GM23338 (cell line): ENCODE measurements at regions not wholly inside any gene's neighbourhood (a gene's known extent, or its start where the extent isn't known, plus 50 kb on each side); places are given as distances from the start of the nearest gene placed in this dataset.

Experiments used
- ATAC-seq: fragments of 200-7000 bp; cut with Tn5 transposase; 3 replicates; pipeline ENCODE4 v1.9.1; 2020
- DNase-seq: peaks from one replicate; pipeline ENCODE4 v3.0.0-alpha.2; 2015; ENCODE audit warnings: low spot score
- H2AFZ ChIP-seq: fragments of 200-600 bp; sonication (generic); 2 replicates; pipeline ENCODE4 v1.8.0; 2016; ENCODE audit warnings: antibody characterized with exemption, mild to moderate bottlenecking, moderate library complexity
- H3F3A ChIP-seq: fragments of 200-600 bp; sonication (generic); replicated peaks from 2 replicates; pipeline ENCODE4 v1.8.0; 2017; ENCODE audit warnings: antibody characterized with exemption, mixed run types, low read depth
- H3K27ac ChIP-seq: fragments of 200-600 bp; sonication (generic); 2 replicates; pipeline ENCODE4 v1.6.1; 2016; ENCODE audit warnings: low read depth
- H3K27me3 ChIP-seq: fragments of 200-600 bp; sonication (generic); 2 replicates; pipeline ENCODE4 v1.8.0; 2016; ENCODE audit warnings: mild to moderate bottlenecking, mixed run types, moderate library complexity; ENCODE audit not compliant: insufficient read depth
- H3K36me3 ChIP-seq: fragments of 200-600 bp; sonication (generic); 2 replicates; pipeline ENCODE4 v1.8.0; 2016; ENCODE audit warnings: mild to moderate bottlenecking; ENCODE audit not compliant: insufficient read depth
- H3K4me1 ChIP-seq: fragments of 200-600 bp; sonication (generic); 2 replicates; pipeline ENCODE4 v1.8.0; 2016; ENCODE audit warnings: mild to moderate bottlenecking, moderate library complexity; ENCODE audit not compliant: insufficient read depth
- H3K4me2 ChIP-seq: fragments of 200-600 bp; sonication (generic); 2 replicates; pipeline ENCODE4 v1.7.1; 2017; ENCODE audit warnings: mixed run types
- H3K4me3 ChIP-seq: fragments of 200-600 bp; sonication (generic); 2 replicates; pipeline ENCODE4 v1.6.1; 2016; ENCODE audit warnings: mixed run types
- H3K79me2 ChIP-seq: fragments of 200-600 bp; sonication (generic); replicated peaks from 2 replicates; pipeline ENCODE4 v1.8.0; 2017; ENCODE audit warnings: mild to moderate bottlenecking; ENCODE audit not compliant: insufficient read depth
- H3K9me2 ChIP-seq: fragments of 200-600 bp; sonication (generic); 2 replicates; pipeline ENCODE4 v1.8.0; 2017; ENCODE audit not compliant: insufficient read depth
- H4K20me1 ChIP-seq: fragments of 200-600 bp; sonication (generic); replicated peaks from 2 replicates; pipeline ENCODE4 v1.8.0; 2017; ENCODE audit warnings: mild to moderate bottlenecking; ENCODE audit not compliant: insufficient read depth
- H3K27ac Mint-ChIP-seq: 2 replicates; pipeline ENCODE4 v1.8.0; 2020; ENCODE audit warnings: inconsistent platforms, mild to moderate bottlenecking, moderate library complexity, mixed read lengths
- H3K27me3 Mint-ChIP-seq: 3 replicates; pipeline ENCODE4 v1.8.0; 2022; ENCODE audit warnings: low read depth, mild to moderate bottlenecking, moderate library complexity, mixed read lengths, inconsistent platforms; ENCODE audit not compliant: insufficient read depth, poor library complexity
- H3K36me3 Mint-ChIP-seq: 3 replicates; pipeline ENCODE4 v1.8.0; 2021; ENCODE audit warnings: low read depth, mild to moderate bottlenecking, inconsistent platforms, moderate library complexity, mixed read lengths
- H3K4me1 Mint-ChIP-seq: 3 replicates; pipeline ENCODE4 v1.8.0; 2020; ENCODE audit warnings: mild to moderate bottlenecking, inconsistent platforms, mixed read lengths
- H3K4me3 Mint-ChIP-seq: 3 replicates; pipeline ENCODE4 v1.8.0; 2021; ENCODE audit warnings: moderate library complexity, mild to moderate bottlenecking, inconsistent platforms, mixed read lengths
- H3K9me3 Mint-ChIP-seq: 3 replicates; pipeline ENCODE4 v1.8.0; 2020; ENCODE audit warnings: moderate library complexity, mild to moderate bottlenecking, inconsistent platforms, mixed read lengths
- ETS1 ChIP-seq: IDR thresholded peaks from 2 replicates; pipeline ENCODE4 v1.6.1; 2016; ENCODE audit warnings: antibody characterized with exemption
- EZH2phosphoT487 ChIP-seq: fragments of 200-600 bp; sonication (generic); IDR thresholded peaks from one replicate; pipeline ENCODE4 v1.8.1; 2018; ENCODE audit warnings: antibody characterized with exemption; ENCODE audit not compliant: unreplicated experiment
- NANOG ChIP-seq: IDR thresholded peaks from 2 replicates; pipeline ENCODE4 v1.6.1; 2016; ENCODE audit warnings: antibody characterized with exemption, borderline replicate concordance
- STAT1 ChIP-seq: IDR thresholded peaks from one replicate; pipeline ENCODE4 v1.6.1; 2016; ENCODE audit warnings: antibody characterized with exemption; ENCODE audit not compliant: unreplicated experiment
- ZNF114 ChIP-seq: fragments of 250-450 bp; sonication (Bioruptor Pico); IDR thresholded peaks from 2 replicates; pipeline ENCODE4 v1.5.0; 2020; ENCODE audit warnings: mild to moderate bottlenecking, moderate library complexity
- ZNF331 ChIP-seq: fragments of 250-450 bp; sonication (Bioruptor Pico); IDR thresholded peaks from 2 replicates; pipeline ENCODE4 v1.5.0; 2020; ENCODE audit warnings: low read depth, mild to moderate bottlenecking, moderate library complexity
- TF ChIP-seq, protein P1 (sequence below), 2 experiments: fragments of 200-600 bp in 1 of 2; sonication (generic) in 1 of 2; conservative IDR thresholded peaks; 2 replicates each; pipeline versions ENCODE4 v1.5.1 to v1.6.1; 2016 to 2017; ENCODE audit warnings: antibody characterized with exemption in 2 of 2, low read depth in 2 of 2, mild to moderate bottlenecking in 2 of 2, moderate library complexity in 1 of 2

DNA sequence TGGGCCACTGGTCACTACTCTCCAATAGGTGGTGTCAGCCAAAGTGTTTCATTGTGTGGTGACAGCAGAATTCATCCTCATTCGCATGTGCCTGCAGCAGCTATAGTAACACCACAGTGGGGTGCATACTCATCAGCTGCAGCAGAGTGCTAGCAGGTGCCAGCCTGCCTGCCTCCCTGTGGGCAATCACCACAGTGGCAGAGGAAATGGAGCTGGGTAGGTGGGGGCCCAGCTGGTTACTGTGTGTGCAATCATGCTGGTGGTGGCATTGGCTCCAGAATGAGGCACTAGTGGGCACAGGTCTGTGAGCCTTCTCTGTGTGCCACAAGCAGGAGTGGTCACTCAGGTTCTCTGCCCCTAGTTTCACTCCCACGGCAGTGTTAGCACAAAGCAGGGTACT is 579.2 kb downstream of the PTPRC start (continued):
- TF ChIP-seq, protein P1, sequence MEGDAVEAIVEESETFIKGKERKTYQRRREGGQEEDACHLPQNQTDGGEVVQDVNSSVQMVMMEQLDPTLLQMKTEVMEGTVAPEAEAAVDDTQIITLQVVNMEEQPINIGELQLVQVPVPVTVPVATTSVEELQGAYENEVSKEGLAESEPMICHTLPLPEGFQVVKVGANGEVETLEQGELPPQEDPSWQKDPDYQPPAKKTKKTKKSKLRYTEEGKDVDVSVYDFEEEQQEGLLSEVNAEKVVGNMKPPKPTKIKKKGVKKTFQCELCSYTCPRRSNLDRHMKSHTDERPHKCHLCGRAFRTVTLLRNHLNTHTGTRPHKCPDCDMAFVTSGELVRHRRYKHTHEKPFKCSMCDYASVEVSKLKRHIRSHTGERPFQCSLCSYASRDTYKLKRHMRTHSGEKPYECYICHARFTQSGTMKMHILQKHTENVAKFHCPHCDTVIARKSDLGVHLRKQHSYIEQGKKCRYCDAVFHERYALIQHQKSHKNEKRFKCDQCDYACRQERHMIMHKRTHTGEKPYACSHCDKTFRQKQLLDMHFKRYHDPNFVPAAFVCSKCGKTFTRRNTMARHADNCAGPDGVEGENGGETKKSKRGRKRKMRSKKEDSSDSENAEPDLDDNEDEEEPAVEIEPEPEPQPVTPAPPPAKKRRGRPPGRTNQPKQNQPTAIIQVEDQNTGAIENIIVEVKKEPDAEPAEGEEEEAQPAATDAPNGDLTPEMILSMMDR (conservative IDR thresholded peaks at IDR 0.05; ENCODE audit: low read depth in 2 of 2), result no peak
- TF ChIP-seq ZNF331 (CRISPR knock-in tag), result no peak

- H3K4me1 Mint-ChIP-seq, result peaks cover 3% of the 10 kb centered on the region; the same call in 2 of the 3 replicates
- Histone ChIP-seq H2AFZ (no peak overlapping the region), H3K4me1 (no peaks in the 10 kb centered on the region), H4K20me1 (no peaks in the 10 kb centered on the region), H3K27me3 (no peaks in the 10 kb centered on the region), H3K79me2 (no peaks in the 10 kb centered on the region), H3K4me2 (no peak overlapping the region), H3K4me3 (no peak overlapping the region), H3F3A (no peaks in the 10 kb centered on the region), H3K9me2 (peaks cover 15% of the 10 kb centered on the region), H3K27ac (no peak overlapping the region), H3K36me3 (no peaks in the 10 kb centered on the region)
- no peak for ATAC-seq
- H3K27ac Mint-ChIP-seq, result no peak overlapping the region
- peaks cover 2% of the 10 kb centered on the region for H3K27me3 Mint-ChIP-seq
- TF ChIP-seq, protein P1 (conservative IDR thresholded peaks at IDR 0.05; ENCODE audit: low read depth in 2 of 2), result no peak
- TF ChIP-seq ETS1 (no peak), EZH2phosphoT487 (no peak), STAT1 (no peak), ZNF114 (CRISPR knock-in tag) (no peak)
- no peak for DNase-seq
- H3K4me3 Mint-ChIP-seq, result no peak overlapping the region
- H3K36me3 Mint-ChIP-seq, result no peaks in the 10 kb centered on the region; the same call in 2 of the 3 replicates
- no peaks in the 10 kb centered on the region; the same call in 1 of the 3 replicates for H3K9me3 Mint-ChIP-seq
Measured at GRCh38 chr1:199218533-199218932, 579.7 kb downstream of the PTPRC start.

DNA sequence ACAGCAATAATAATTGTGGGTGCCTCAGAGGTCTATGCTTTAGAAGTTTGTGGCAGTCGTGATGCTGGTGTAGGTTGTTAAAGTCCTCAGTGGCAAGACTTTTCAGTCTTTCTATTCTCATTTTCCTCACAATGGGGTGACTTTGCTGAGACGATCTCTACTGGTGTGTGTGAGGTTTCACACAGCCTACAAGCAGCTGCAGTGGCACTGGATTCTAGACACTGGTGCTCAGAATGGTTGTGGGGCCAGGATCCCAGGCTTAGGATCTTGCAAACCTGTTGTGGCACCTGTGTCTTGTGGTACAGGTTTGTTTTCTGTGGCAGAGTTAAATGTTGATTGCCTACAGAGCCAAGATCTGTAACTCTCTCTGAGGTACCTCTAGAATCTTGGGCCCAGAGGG is 581.2 kb downstream of the PTPRC start:
- no peak for TF ChIP-seq NANOG
- H3K27me3 ChIP-seq, result no peaks in the 10 kb centered on the region
- Mint-ChIP-seq H3K4me3 (no peak overlapping the region), H3K27me3 (peaks cover 2% of the 10 kb centered on the region), H3K9me3 (no peaks in the 10 kb centered on the region; the same call in 1 of the 3 replicates), H3K4me1 (peaks cover 3% of the 10 kb centered on the region; the same call in 2 of the 3 replicates), H3K27ac (no peak overlapping the region), H3K36me3 (no peaks in the 10 kb centered on the region; the same call in 2 of the 3 replicates)
- no peaks in the 10 kb centered on the region for H3K4me1 ChIP-seq
- no peak overlapping the region for H2AFZ ChIP-seq
- H3K79me2 ChIP-seq, result no peaks in the 10 kb centered on the region
- ATAC-seq (no peak), DNase-seq (no peak)
- no peaks in the 10 kb centered on the region for H4K20me1 ChIP-seq
- no peaks in the 10 kb centered on the region for H3K36me3 ChIP-seq
- peaks cover 10% of the 10 kb centered on the region for H3K9me2 ChIP-seq
- H3F3A ChIP-seq, result no peaks in the 10 kb centered on the region
- no peak overlapping the region for H3K4me3 ChIP-seq
- H3K27ac ChIP-seq, result no peak overlapping the region
- H3K4me2 ChIP-seq, result no peak overlapping the region
